Ishikawa (cell line): ENCODE measurements at regions not wholly inside any gene's neighbourhood (a gene's known extent, or its start where the extent isn't known, plus 50 kb on each side); places are given as distances from the start of the nearest gene placed in this dataset.

ENCODE experiments used
- CEBPB ChIP-seq: IDR thresholded peaks from 2 replicates; pipeline ENCODE4 v1.6.1; 2012
- CREB1 ChIP-seq: IDR thresholded peaks from 2 replicates; pipeline ENCODE4 v1.6.1; 2012; ENCODE audit warnings: low read depth
- EGR1 ChIP-seq: IDR thresholded peaks from 2 replicates; pipeline ENCODE4 v1.6.1; 2012
- EP300 ChIP-seq: IDR thresholded peaks from 2 replicates; pipeline ENCODE4 v1.6.1; 2012; ENCODE audit warnings: borderline replicate concordance
- FOXM1 ChIP-seq: IDR thresholded peaks from 2 replicates; pipeline ENCODE4 v1.6.1; 2012; ENCODE audit warnings: low read depth, borderline replicate concordance
- NFIC ChIP-seq: IDR thresholded peaks from 2 replicates; pipeline ENCODE4 v1.6.1; 2012
- RAD21 ChIP-seq: IDR thresholded peaks from 2 replicates; pipeline ENCODE4 v1.6.1; 2012; ENCODE audit warnings: low read depth
- REST ChIP-seq: IDR thresholded peaks from 2 replicates; pipeline ENCODE4 v1.6.1; 2012; ENCODE audit warnings: low read depth, mild to moderate bottlenecking
- TAF1 ChIP-seq: IDR thresholded peaks from 2 replicates; pipeline ENCODE4 v1.6.1; 2012; ENCODE audit warnings: low read depth, mild to moderate bottlenecking
- TCF12 ChIP-seq: IDR thresholded peaks from 2 replicates; pipeline ENCODE4 v1.6.1; 2012; ENCODE audit warnings: low read depth
- TEAD4 ChIP-seq: IDR thresholded peaks from 2 replicates; pipeline ENCODE4 v1.6.1; 2012
- USF1 ChIP-seq: IDR thresholded peaks from 2 replicates; pipeline ENCODE4 v1.6.1; 2012
- YY1 ChIP-seq: IDR thresholded peaks from 2 replicates; pipeline ENCODE4 v1.6.1; 2012; ENCODE audit warnings: low read depth
- ZBTB7A ChIP-seq: IDR thresholded peaks from 2 replicates; pipeline ENCODE4 v1.6.1; 2012; ENCODE audit warnings: low read depth
- TF ChIP-seq, protein P1 (sequence below): IDR thresholded peaks from 2 replicates; pipeline ENCODE4 v1.6.1; 2012

DNA sequence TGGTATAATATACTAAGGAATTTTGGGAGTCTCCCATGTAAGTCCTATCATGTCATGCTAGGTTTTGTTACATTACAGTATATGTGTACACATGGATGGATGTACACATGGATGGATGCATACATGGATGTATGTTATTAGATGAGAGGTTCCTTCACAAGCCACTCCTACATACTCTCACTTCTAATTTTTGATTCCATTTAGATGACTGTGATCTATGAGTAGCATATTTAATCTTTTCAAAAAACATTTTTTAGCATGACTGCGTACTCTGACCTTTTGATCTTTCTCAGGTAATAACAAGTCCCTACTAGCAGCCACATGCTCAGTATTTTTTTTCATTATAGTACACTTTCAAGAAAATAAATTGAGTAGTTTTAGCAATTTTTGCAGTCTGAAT is 441.8 kb downstream of the SLITRK1 start:
- TF ChIP-seq, protein P1, sequence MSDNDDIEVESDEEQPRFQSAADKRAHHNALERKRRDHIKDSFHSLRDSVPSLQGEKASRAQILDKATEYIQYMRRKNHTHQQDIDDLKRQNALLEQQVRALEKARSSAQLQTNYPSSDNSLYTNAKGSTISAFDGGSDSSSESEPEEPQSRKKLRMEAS: no peak
- TF ChIP-seq ZBTB7A (no peak), TCF12 (no peak), EP300 (no peak), RAD21 (no peak), FOXM1 (no peak), NFIC (no peak), EGR1 (no peak), YY1 (no peak), TEAD4 (no peak), REST (no peak), CREB1 (no peak), CEBPB (no peak)

DNA sequence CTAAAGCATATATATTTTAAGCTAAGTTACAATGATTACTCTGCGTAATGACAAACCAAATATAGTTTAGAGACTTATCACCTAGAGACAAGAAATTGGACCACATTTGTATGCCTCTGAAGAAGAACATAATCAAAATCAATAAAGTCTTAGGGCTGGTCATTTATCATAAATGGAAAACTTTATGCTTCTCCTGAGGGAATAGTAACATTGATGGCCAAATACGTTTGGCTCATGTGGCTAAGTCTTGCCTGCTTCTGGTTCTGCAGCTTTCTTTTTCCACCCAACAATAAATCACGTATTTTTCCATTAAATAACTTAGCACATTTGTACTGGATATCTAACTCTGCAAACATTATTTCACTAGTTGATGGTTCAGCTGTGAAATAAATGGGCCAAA is 458.4 kb downstream of the SLITRK1 start:
- TF ChIP-seq RAD21: no peak
- TF ChIP-seq EP300: no peak
- no peak for TF ChIP-seq CEBPB
- TF ChIP-seq, protein P1: no peak
- no peak for TF ChIP-seq TEAD4
- no peak for TF ChIP-seq ZBTB7A
- no peak for TF ChIP-seq FOXM1
- TF ChIP-seq TCF12: no peak

GRCh38 chr13:83423381-83423780 is 458.9 kb downstream of the SLITRK1 start:
- TF ChIP-seq ZBTB7A (no peak), EGR1 (no peak), RAD21 (no peak), TAF1 (no peak), REST (no peak), FOXM1 (no peak), NFIC (no peak), YY1 (no peak), EP300 (no peak), CREB1 (no peak), USF1 (no peak), CEBPB (no peak), TCF12 (no peak), TEAD4 (no peak)
- TF ChIP-seq, protein P1: no peak

- TF ChIP-seq YY1: no peak
- no peak for TF ChIP-seq RAD21
- no peak for TF ChIP-seq ZBTB7A
- TF ChIP-seq NFIC: no peak
- no peak for TF ChIP-seq CREB1
- TF ChIP-seq EGR1: no peak
- TF ChIP-seq TCF12: no peak
- TF ChIP-seq TAF1: no peak
- TF ChIP-seq, protein P1: no peak
- TF ChIP-seq EP300: no peak
- TF ChIP-seq FOXM1: no peak
- no peak for TF ChIP-seq USF1
- TF ChIP-seq CEBPB: no peak
- TF ChIP-seq TEAD4: no peak
- no peak for TF ChIP-seq REST
Observed at GRCh38 chr13:83414393-83414792, 467.9 kb downstream of the SLITRK1 start.
